CD14-positive monocyte (primary cell): ENCODE measurements at regions not wholly inside any gene's neighbourhood (a gene's known extent, or its start where the extent isn't known, plus 50 kb on each side); places are given as distances from the start of the nearest gene placed in this dataset.

Source experiments
- DNase-seq, 3 donors: peaks; one replicate each; pipeline ENCODE4 v3.0.0-alpha.2; 2011 to 2022
- H2AFZ ChIP-seq: 2 replicates; pipeline ENCODE4 v1.6.0; 2012; ENCODE audit warnings: mild to moderate bottlenecking, low read depth, low read length, inconsistent platforms; ENCODE audit not compliant: insufficient read depth, poor library complexity, severe bottlenecking
- H3K27ac ChIP-seq, 2 donors: 1 replicate in 1 of 2; 2 replicates in 1 of 2; pipeline ENCODE4 v1.5.1; 2012 to 2013; ENCODE audit warnings: low read length in 2 of 2, control low read depth in 1 of 2, inconsistent platforms in 1 of 2, low read depth in 1 of 2, mild to moderate bottlenecking in 1 of 2
- H3K27me3 ChIP-seq, 2 donors: one replicate each; pipeline versions ENCODE4 v1.6.0 to v1.6.1; 2011 to 2013; ENCODE audit warnings: low read length in 2 of 2; ENCODE audit not compliant: control insufficient read depth in 2 of 2, insufficient read depth in 2 of 2
- H3K36me3 ChIP-seq, 2 donors: replicated peaks in 1 of 2; 1 replicate in 1 of 2; 2 replicates in 1 of 2; pipeline versions ENCODE4 v1.5.1 to v1.6.1; 2012 to 2013; ENCODE audit warnings: low read length in 2 of 2, control low read depth in 1 of 2, inconsistent platforms in 1 of 2, mild to moderate bottlenecking in 1 of 2; ENCODE audit not compliant: insufficient read depth in 2 of 2, control insufficient read depth in 1 of 2
- H3K4me1 ChIP-seq, 2 donors: 1 replicate in 1 of 2; 2 replicates in 1 of 2; pipeline versions ENCODE4 v1.5.1 to v1.6.1; 2012 to 2013; ENCODE audit warnings: low read length in 2 of 2, control low read depth in 1 of 2, inconsistent platforms in 1 of 2, mild to moderate bottlenecking in 1 of 2, moderate library complexity in 1 of 2; ENCODE audit not compliant: insufficient read depth in 2 of 2, control insufficient read depth in 1 of 2
- H3K4me2 ChIP-seq: replicated peaks from 2 replicates; pipeline ENCODE3; 2012; ENCODE audit warnings: low read length, moderate library complexity, mild to moderate bottlenecking; ENCODE audit not compliant: poor library complexity, severe bottlenecking; ENCODE audit errors: extremely low read depth
- H3K4me3 ChIP-seq, 3 experiments: fragments of 200-600 bp in 1 of 3; sonication (generic) in 1 of 3; replicated peaks in 1 of 3; 1 replicate in 2 of 3; 2 replicates in 1 of 3; pipeline ENCODE4 v1.5.1; 2011 to 2013; ENCODE audit warnings: low read length in 3 of 3, mild to moderate bottlenecking in 3 of 3, control low read depth in 2 of 3, low read depth in 2 of 3, inconsistent platforms in 1 of 3, moderate library complexity in 1 of 3
- H3K79me2 ChIP-seq: 2 replicates; pipeline ENCODE4 v1.6.0; 2012; ENCODE audit warnings: mild to moderate bottlenecking, control low read depth, inconsistent platforms, low read length, moderate library complexity; ENCODE audit not compliant: insufficient read depth
- H3K9ac ChIP-seq: 2 replicates; pipeline ENCODE4 v1.6.0; 2017; ENCODE audit warnings: low read length, mild to moderate bottlenecking; ENCODE audit not compliant: insufficient read depth, poor library complexity, severe bottlenecking
- H3K9me3 ChIP-seq, 2 donors: replicated peaks in 1 of 2; 1 replicate in 1 of 2; 2 replicates in 1 of 2; pipeline versions ENCODE4 v1.5.1 to v1.6.1; 2012 to 2013; ENCODE audit warnings: low read length in 2 of 2, control low read depth in 1 of 2; ENCODE audit not compliant: control insufficient read depth in 1 of 2, insufficient read depth in 1 of 2
- H4K20me1 ChIP-seq: 2 replicates; pipeline ENCODE4 v1.6.0; 2012; ENCODE audit warnings: mild to moderate bottlenecking, low read length, control low read depth, moderate library complexity; ENCODE audit not compliant: insufficient read depth
- H3K27ac Mint-ChIP-seq, 7 donors: one replicate each; pipeline ENCODE4 v1.8.0; 2020; ENCODE audit warnings: mild to moderate bottlenecking in 7 of 7, mixed read lengths in 7 of 7, moderate library complexity in 6 of 7, inconsistent platforms in 2 of 7
- H3K27me3 Mint-ChIP-seq, 3 donors: one replicate each; pipeline ENCODE4 v1.8.0; 2021 to 2022; ENCODE audit warnings: low read depth in 3 of 3, mild to moderate bottlenecking in 3 of 3, mixed read lengths in 3 of 3, moderate library complexity in 3 of 3, inconsistent platforms in 1 of 3
- H3K36me3 Mint-ChIP-seq, 2 donors: one replicate each; pipeline ENCODE4 v1.8.0; 2020; ENCODE audit warnings: mixed read lengths in 2 of 2, inconsistent platforms in 1 of 2, mild to moderate bottlenecking in 1 of 2
- H3K4me1 Mint-ChIP-seq: one replicate; pipeline ENCODE4 v1.8.0; 2020; ENCODE audit warnings: mild to moderate bottlenecking, mixed read lengths
- H3K4me3 Mint-ChIP-seq, 2 donors: one replicate each; pipeline ENCODE4 v1.8.0; 2020; ENCODE audit warnings: mild to moderate bottlenecking in 2 of 2, mixed read lengths in 2 of 2, moderate library complexity in 1 of 2
- H3K9me3 Mint-ChIP-seq, 7 donors: one replicate each; pipeline ENCODE4 v1.8.0; 2020 to 2022; ENCODE audit warnings: mixed read lengths in 7 of 7, mild to moderate bottlenecking in 6 of 7, moderate library complexity in 6 of 7, inconsistent platforms in 2 of 7
- WGBS: methylation state at CpG from one replicate; pipeline ENCODE4 v1.1.5; 2013; ENCODE audit warnings: missing lambda C conversion rate; ENCODE audit not compliant: insufficient coverage; 5-methylcytosine and 5-hydroxymethylcytosine counted together
- intact Hi-C, 2 donors: fragments of 100-400 bp; cut with micrococcal nuclease; formaldehyde crosslinking; loops; one replicate each; pipeline versions ENCODE4 v1.15.0 to v1.15.1; 2023
- TF ChIP-seq, protein P1 (sequence below): fragments of 200-600 bp; IDR thresholded peaks from one replicate; pipeline ENCODE4 v1.8.0; 2022; ENCODE audit warnings: antibody characterized with exemption, mild to moderate bottlenecking

DNA sequence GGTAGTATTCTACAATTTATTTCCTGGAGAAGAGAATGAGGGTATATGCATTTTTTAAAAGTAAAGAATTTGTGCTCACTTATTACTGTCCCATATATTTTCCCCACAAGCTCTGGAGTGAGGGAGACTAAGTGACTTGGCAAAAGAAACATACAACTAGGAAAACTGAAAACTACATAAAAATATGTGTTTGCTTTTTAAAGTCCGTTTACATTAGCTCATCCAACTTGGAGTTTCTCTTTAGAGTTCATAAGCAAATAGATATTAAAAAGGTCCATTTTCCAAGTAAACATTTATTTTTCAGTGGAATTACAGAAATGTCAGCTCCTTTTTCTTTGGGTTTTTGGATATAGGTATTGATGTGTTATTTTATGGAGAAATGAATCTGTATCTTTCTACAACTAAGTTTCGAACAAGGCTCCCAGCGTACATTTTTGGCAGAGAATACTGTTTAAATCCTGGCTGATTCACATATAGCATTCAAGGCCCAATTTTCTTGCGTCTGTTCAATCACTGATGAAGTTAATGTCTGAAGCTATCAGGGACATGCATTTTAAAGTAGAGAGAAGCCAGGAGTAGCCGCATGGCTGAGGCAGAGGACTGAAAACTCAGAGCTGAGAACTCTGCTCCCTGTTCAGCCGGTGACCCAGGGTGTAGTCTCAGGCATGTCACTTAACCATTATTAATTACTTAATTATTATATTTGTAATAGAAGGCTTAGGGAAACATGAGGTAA lies 729.4 kb downstream of the EFNB2 start:
- peaks cover 0 to 12% (median 6%) of the 10 kb centered on the region in 7 donors for H3K9me3 Mint-ChIP-seq
- H3K9me3 ChIP-seq = peaks cover 15 to 20% of the 10 kb centered on the region in 2 donors

GRCh38 chr13:105804561-105805190 lies 730.8 kb downstream of the EFNB2 start:
- H3K27me3 ChIP-seq = no peaks in the 10 kb centered on the region
- no peaks in the 10 kb centered on the region for H4K20me1 ChIP-seq
- TF ChIP-seq, protein P1, sequence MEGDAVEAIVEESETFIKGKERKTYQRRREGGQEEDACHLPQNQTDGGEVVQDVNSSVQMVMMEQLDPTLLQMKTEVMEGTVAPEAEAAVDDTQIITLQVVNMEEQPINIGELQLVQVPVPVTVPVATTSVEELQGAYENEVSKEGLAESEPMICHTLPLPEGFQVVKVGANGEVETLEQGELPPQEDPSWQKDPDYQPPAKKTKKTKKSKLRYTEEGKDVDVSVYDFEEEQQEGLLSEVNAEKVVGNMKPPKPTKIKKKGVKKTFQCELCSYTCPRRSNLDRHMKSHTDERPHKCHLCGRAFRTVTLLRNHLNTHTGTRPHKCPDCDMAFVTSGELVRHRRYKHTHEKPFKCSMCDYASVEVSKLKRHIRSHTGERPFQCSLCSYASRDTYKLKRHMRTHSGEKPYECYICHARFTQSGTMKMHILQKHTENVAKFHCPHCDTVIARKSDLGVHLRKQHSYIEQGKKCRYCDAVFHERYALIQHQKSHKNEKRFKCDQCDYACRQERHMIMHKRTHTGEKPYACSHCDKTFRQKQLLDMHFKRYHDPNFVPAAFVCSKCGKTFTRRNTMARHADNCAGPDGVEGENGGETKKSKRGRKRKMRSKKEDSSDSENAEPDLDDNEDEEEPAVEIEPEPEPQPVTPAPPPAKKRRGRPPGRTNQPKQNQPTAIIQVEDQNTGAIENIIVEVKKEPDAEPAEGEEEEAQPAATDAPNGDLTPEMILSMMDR = no peak
- Mint-ChIP-seq H3K27me3 (peaks cover 0 to 3% (median 0%) of the 10 kb centered on the region in 3 donors), H3K4me3 (no peak overlapping the region), H3K27ac (no peak overlapping the region), H3K4me1 (no peaks in the 10 kb centered on the region), H3K9me3 (peaks cover 0 to 12% (median 4%) of the 10 kb centered on the region in 7 donors), H3K36me3 (no peaks in the 10 kb centered on the region)
- 92% methylated on average over 2 of the region's 3 CpGs for WGBS
- no peaks in the 10 kb centered on the region for H3K36me3 ChIP-seq
- H3K4me2 ChIP-seq = no peak overlapping the region
- no peak for DNase-seq
- peaks cover 15 to 20% of the 10 kb centered on the region in 2 donors for H3K9me3 ChIP-seq
- H3K4me3 ChIP-seq = no peak overlapping the region
- no peak overlapping the region for H3K27ac ChIP-seq
- H3K9ac ChIP-seq = no peak overlapping the region
- no peak overlapping the region for H2AFZ ChIP-seq
- intact Hi-C loops = loop anchor here in 1 of 2 donors (2.0 kb wide), 1 partner anchor 28 kb away; no protein-coding TSS in a partner anchor
- H3K4me1 ChIP-seq = no peaks in the 10 kb centered on the region
- no peaks in the 10 kb centered on the region for H3K79me2 ChIP-seq

More for the DNA sequence above, 729.4 kb downstream of the EFNB2 start:
- H3K27me3 Mint-ChIP-seq = peaks cover 0 to 3% (median 0%) of the 10 kb centered on the region in 3 donors
- TF ChIP-seq, protein P1 = no peak
- no peak overlapping the region for H3K9ac ChIP-seq
- no peaks in the 10 kb centered on the region for H3K79me2 ChIP-seq
- WGBS = 80% methylated on average over 1 of the region's 6 CpGs
- no peak for DNase-seq
- H3K4me3 ChIP-seq = no peak overlapping the region
- H3K27me3 ChIP-seq = no peaks in the 10 kb centered on the region
- H3K4me1 Mint-ChIP-seq = no peaks in the 10 kb centered on the region
- no peak overlapping the region for H3K27ac ChIP-seq
- H3K36me3 ChIP-seq = no peaks in the 10 kb centered on the region
- no peak overlapping the region for H3K27ac Mint-ChIP-seq
- H3K4me2 ChIP-seq = no peak overlapping the region
- no peak overlapping the region for H2AFZ ChIP-seq
- no peaks in the 10 kb centered on the region for H3K36me3 Mint-ChIP-seq
- H3K4me1 ChIP-seq = no peaks in the 10 kb centered on the region
- intact Hi-C loops = loop anchor here in 1 of 2 donors (2.0 kb wide), 1 partner anchor 27 kb away; no protein-coding TSS in a partner anchor
- H4K20me1 ChIP-seq = no peaks in the 10 kb centered on the region
- H3K4me3 Mint-ChIP-seq = no peak overlapping the region
